ENCODE measurements at regions not wholly inside any gene's neighbourhood (a gene's known extent, or its start where the extent isn't known, plus 50 kb on each side); places are given as distances from the start of the nearest gene placed in this dataset.

DNA sequence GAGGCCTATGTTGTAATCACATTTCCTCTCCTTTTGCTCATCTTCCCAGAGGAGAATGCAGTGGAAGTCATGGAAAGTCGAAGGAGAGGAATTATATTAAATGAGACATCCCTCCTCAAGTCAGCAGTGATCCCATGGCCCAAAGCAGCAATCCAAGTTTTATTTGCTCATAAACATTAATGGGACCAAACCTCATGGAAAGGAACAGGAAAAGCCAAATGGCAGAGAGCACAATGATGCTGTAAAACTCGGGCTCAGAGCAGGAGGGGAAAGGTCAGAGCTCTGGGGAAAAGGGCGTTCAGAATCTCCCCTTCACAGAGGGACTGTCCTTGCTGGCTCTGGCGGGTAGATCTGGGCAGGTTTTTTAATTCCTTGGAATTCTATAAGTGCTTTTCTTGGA is 175.8 kb downstream of the C5orf15 start:
- Histone ChIP-seq H3K36me3 (ENCODE audit: control insufficient read depth in 2 of 2, insufficient read depth in 2 of 2, low read length in 2 of 2) (no peaks in the 10 kb centered on the region), H3K9ac (ENCODE audit: low read depth in 1 of 2, low read length in 2 of 2) (no peak overlapping the region), H3K4me3 (ENCODE audit: low read length in 2 of 2) (no peak overlapping the region), H3K4me1 (ENCODE audit: control insufficient read depth in 2 of 2, insufficient read depth in 2 of 2, low read length in 2 of 2) (no peaks in the 10 kb centered on the region), H3K27me3 (ENCODE audit: control insufficient read depth in 2 of 2, insufficient read depth in 2 of 2, low read length in 2 of 2) (peaks cover 0 to 2% of the 10 kb centered on the region in 2 donors), H3K27ac (ENCODE audit: low read depth in 2 of 2, low read length in 2 of 2) (no peak overlapping the region), H3K9me3 (ENCODE audit: control insufficient read depth in 2 of 2, low read length in 2 of 2) (no peaks in the 10 kb centered on the region)

DNA sequence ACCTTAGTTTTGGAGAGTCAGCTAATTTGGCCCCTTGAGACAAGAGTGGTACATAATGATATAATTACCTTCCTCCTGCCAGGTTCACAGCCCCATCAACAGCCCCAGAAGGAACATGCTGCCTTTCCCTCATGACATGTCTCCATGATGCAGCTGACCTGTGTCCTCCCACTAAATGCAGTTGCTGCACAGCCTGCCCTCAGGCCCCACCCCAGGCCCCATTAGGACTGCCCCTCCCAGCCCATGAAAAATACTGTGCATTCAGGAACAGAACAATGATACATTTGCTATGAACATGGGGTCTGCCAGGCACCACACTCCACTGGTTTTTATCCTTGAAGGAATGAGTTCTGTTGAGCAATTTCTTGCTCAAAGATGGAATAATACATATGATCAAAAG is 176.4 kb downstream of the C5orf15 start:
- Histone ChIP-seq H3K36me3 (ENCODE audit: control insufficient read depth in 2 of 2, insufficient read depth in 2 of 2, low read length in 2 of 2) (no peaks in the 10 kb centered on the region), H3K27me3 (ENCODE audit: control insufficient read depth in 2 of 2, insufficient read depth in 2 of 2, low read length in 2 of 2) (peaks cover 0 to 2% of the 10 kb centered on the region in 2 donors), H3K4me3 (ENCODE audit: low read length in 2 of 2) (no peak overlapping the region), H3K4me1 (ENCODE audit: control insufficient read depth in 2 of 2, insufficient read depth in 2 of 2, low read length in 2 of 2) (no peaks in the 10 kb centered on the region), H3K9ac (ENCODE audit: low read depth in 1 of 2, low read length in 2 of 2) (no peak overlapping the region), H3K27ac (ENCODE audit: low read depth in 2 of 2, low read length in 2 of 2) (no peak overlapping the region), H3K9me3 (ENCODE audit: control insufficient read depth in 2 of 2, low read length in 2 of 2) (no peaks in the 10 kb centered on the region)

- no peak overlapping the region for H3K4me3 ChIP-seq (ENCODE audit: low read length in 2 of 2)
- H3K27ac ChIP-seq (ENCODE audit: low read depth in 2 of 2, low read length in 2 of 2), result no peak overlapping the region
- no peaks in the 10 kb centered on the region for H3K4me1 ChIP-seq (ENCODE audit: control insufficient read depth in 2 of 2, insufficient read depth in 2 of 2, low read length in 2 of 2)
- H3K9me3 ChIP-seq (ENCODE audit: control insufficient read depth in 2 of 2, low read length in 2 of 2), result no peaks in the 10 kb centered on the region
- no peak overlapping the region for H3K9ac ChIP-seq (ENCODE audit: low read depth in 1 of 2, low read length in 2 of 2)
- H3K36me3 ChIP-seq (ENCODE audit: control insufficient read depth in 2 of 2, insufficient read depth in 2 of 2, low read length in 2 of 2), result no peaks in the 10 kb centered on the region
- peaks cover 0 to 2% of the 10 kb centered on the region in 2 donors for H3K27me3 ChIP-seq (ENCODE audit: control insufficient read depth in 2 of 2, insufficient read depth in 2 of 2, low read length in 2 of 2)
Observed at GRCh38 chr5:133790898-133791297, 177.5 kb downstream of the C5orf15 start.

DNA sequence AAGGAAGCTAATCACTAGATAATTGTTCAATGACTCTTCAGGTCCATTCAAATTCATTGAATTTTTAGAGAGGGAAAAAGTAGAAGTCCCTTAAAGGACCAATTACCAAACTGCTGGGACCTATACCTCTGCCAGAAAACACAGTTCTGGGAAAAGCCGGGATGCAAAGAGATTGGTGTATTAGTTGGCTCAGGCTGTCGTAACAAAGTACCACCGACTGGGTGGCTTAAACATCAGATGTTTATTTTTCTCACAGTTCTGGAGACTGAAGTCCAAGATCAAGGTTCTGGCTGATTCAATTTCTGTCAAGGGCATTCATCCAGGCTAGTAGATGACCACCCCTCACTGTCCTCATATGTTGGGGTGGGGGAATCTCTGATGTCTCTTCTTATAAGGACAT is 177.1 kb upstream of the FSTL4 start:
- Histone ChIP-seq H3K27me3 (ENCODE audit: control insufficient read depth in 2 of 2, insufficient read depth in 2 of 2, low read length in 2 of 2) (peaks cover 0 to 2% of the 10 kb centered on the region in 2 donors), H3K4me3 (ENCODE audit: low read length in 2 of 2) (no peak overlapping the region), H3K9ac (ENCODE audit: low read depth in 1 of 2, low read length in 2 of 2) (no peak overlapping the region), H3K36me3 (ENCODE audit: control insufficient read depth in 2 of 2, insufficient read depth in 2 of 2, low read length in 2 of 2) (no peaks in the 10 kb centered on the region), H3K4me1 (ENCODE audit: control insufficient read depth in 2 of 2, insufficient read depth in 2 of 2, low read length in 2 of 2) (no peaks in the 10 kb centered on the region), H3K27ac (ENCODE audit: low read depth in 2 of 2, low read length in 2 of 2) (no peak overlapping the region), H3K9me3 (ENCODE audit: control insufficient read depth in 2 of 2, low read length in 2 of 2) (no peaks in the 10 kb centered on the region)

- no peak overlapping the region for H3K4me3 ChIP-seq (ENCODE audit: low read length in 2 of 2)
- no peaks in the 10 kb centered on the region for H3K4me1 ChIP-seq (ENCODE audit: control insufficient read depth in 2 of 2, insufficient read depth in 2 of 2, low read length in 2 of 2)
- H3K27me3 ChIP-seq (ENCODE audit: control insufficient read depth in 2 of 2, insufficient read depth in 2 of 2, low read length in 2 of 2), result no peaks in the 10 kb centered on the region
- no peaks in the 10 kb centered on the region for H3K36me3 ChIP-seq (ENCODE audit: control insufficient read depth in 2 of 2, insufficient read depth in 2 of 2, low read length in 2 of 2)
- H3K9ac ChIP-seq (ENCODE audit: low read depth in 1 of 2, low read length in 2 of 2), result no peak overlapping the region
- H3K9me3 ChIP-seq (ENCODE audit: control insufficient read depth in 2 of 2, low read length in 2 of 2), result no peaks in the 10 kb centered on the region
- H3K27ac ChIP-seq (ENCODE audit: low read depth in 2 of 2, low read length in 2 of 2), result no peak overlapping the region
Observed at GRCh38 chr5:133788121-133788520, 175.8 kb upstream of the FSTL4 start.

- Histone ChIP-seq H3K9me3 (ENCODE audit: control insufficient read depth in 2 of 2, low read length in 2 of 2) (no peaks in the 10 kb centered on the region), H3K27ac (ENCODE audit: low read depth in 2 of 2, low read length in 2 of 2) (no peak overlapping the region), H3K9ac (ENCODE audit: low read depth in 1 of 2, low read length in 2 of 2) (no peak overlapping the region), H3K27me3 (ENCODE audit: control insufficient read depth in 2 of 2, insufficient read depth in 2 of 2, low read length in 2 of 2) (no peaks in the 10 kb centered on the region), H3K4me1 (ENCODE audit: control insufficient read depth in 2 of 2, insufficient read depth in 2 of 2, low read length in 2 of 2) (no peaks in the 10 kb centered on the region), H3K4me3 (ENCODE audit: low read length in 2 of 2) (no peak overlapping the region), H3K36me3 (ENCODE audit: control insufficient read depth in 2 of 2, insufficient read depth in 2 of 2, low read length in 2 of 2) (no peaks in the 10 kb centered on the region)
Observed at GRCh38 chr5:133786420-133786819, 174.1 kb upstream of the FSTL4 start.

GRCh38 chr5:133785182-133785581 is 172.8 kb upstream of the FSTL4 start:
- no peak overlapping the region for H3K9ac ChIP-seq (ENCODE audit: low read depth in 1 of 2, low read length in 2 of 2)
- no peaks in the 10 kb centered on the region for H3K36me3 ChIP-seq (ENCODE audit: control insufficient read depth in 2 of 2, insufficient read depth in 2 of 2, low read length in 2 of 2)
- no peak overlapping the region for H3K4me3 ChIP-seq (ENCODE audit: low read length in 2 of 2)
- no peaks in the 10 kb centered on the region for H3K27me3 ChIP-seq (ENCODE audit: control insufficient read depth in 2 of 2, insufficient read depth in 2 of 2, low read length in 2 of 2)
- no peaks in the 10 kb centered on the region for H3K9me3 ChIP-seq (ENCODE audit: control insufficient read depth in 2 of 2, low read length in 2 of 2)
- no peaks in the 10 kb centered on the region for H3K4me1 ChIP-seq (ENCODE audit: control insufficient read depth in 2 of 2, insufficient read depth in 2 of 2, low read length in 2 of 2)
- no peak overlapping the region for H3K27ac ChIP-seq (ENCODE audit: low read depth in 2 of 2, low read length in 2 of 2)

DNA sequence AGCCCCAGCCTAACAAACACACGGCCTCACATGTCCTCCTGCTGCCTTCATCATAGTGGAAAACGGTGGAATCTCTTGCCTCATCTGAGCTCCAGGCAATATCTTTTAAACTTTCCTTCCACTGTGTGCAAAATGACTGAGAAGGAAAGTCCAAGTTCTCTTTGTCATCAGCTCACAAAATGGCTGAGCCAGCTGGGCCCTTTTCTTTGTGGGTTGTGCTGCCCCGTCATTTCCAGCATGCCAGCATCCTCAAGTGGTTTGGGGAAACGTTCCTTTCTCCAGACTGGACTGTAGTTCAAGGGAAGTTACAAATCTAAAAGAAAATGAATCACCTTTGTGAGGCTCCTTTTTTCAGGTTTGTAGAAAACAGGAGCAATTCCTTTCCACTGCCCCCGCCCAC is 171.1 kb upstream of the FSTL4 start:
- Histone ChIP-seq H3K9me3 (ENCODE audit: control insufficient read depth in 2 of 2, low read length in 2 of 2) (no peaks in the 10 kb centered on the region), H3K27me3 (ENCODE audit: control insufficient read depth in 2 of 2, insufficient read depth in 2 of 2, low read length in 2 of 2) (no peaks in the 10 kb centered on the region), H3K36me3 (ENCODE audit: control insufficient read depth in 2 of 2, insufficient read depth in 2 of 2, low read length in 2 of 2) (no peaks in the 10 kb centered on the region), H3K4me1 (ENCODE audit: control insufficient read depth in 2 of 2, insufficient read depth in 2 of 2, low read length in 2 of 2) (no peaks in the 10 kb centered on the region), H3K9ac (ENCODE audit: low read depth in 1 of 2, low read length in 2 of 2) (no peak overlapping the region), H3K27ac (ENCODE audit: low read depth in 2 of 2, low read length in 2 of 2) (no peak overlapping the region), H3K4me3 (ENCODE audit: low read length in 2 of 2) (no peak overlapping the region)

- no peak overlapping the region for H3K27ac ChIP-seq (ENCODE audit: low read depth in 2 of 2, low read length in 2 of 2)
- no peak overlapping the region for H3K9ac ChIP-seq (ENCODE audit: low read depth in 1 of 2, low read length in 2 of 2)
- no peaks in the 10 kb centered on the region for H3K27me3 ChIP-seq (ENCODE audit: control insufficient read depth in 2 of 2, insufficient read depth in 2 of 2, low read length in 2 of 2)
- no peak overlapping the region for H3K4me3 ChIP-seq (ENCODE audit: low read length in 2 of 2)
- H3K36me3 ChIP-seq (ENCODE audit: control insufficient read depth in 2 of 2, insufficient read depth in 2 of 2, low read length in 2 of 2), result no peaks in the 10 kb centered on the region
- no peaks in the 10 kb centered on the region for H3K9me3 ChIP-seq (ENCODE audit: control insufficient read depth in 2 of 2, low read length in 2 of 2)
- H3K4me1 ChIP-seq (ENCODE audit: control insufficient read depth in 2 of 2, insufficient read depth in 2 of 2, low read length in 2 of 2), result no peaks in the 10 kb centered on the region
Observed at GRCh38 chr5:133782736-133783135, 170.4 kb upstream of the FSTL4 start.

- Histone ChIP-seq H3K27me3 (ENCODE audit: control insufficient read depth in 2 of 2, insufficient read depth in 2 of 2, low read length in 2 of 2) (no peaks in the 10 kb centered on the region), H3K4me3 (ENCODE audit: low read length in 2 of 2) (no peak overlapping the region), H3K9ac (ENCODE audit: low read depth in 1 of 2, low read length in 2 of 2) (no peak overlapping the region), H3K36me3 (ENCODE audit: control insufficient read depth in 2 of 2, insufficient read depth in 2 of 2, low read length in 2 of 2) (no peaks in the 10 kb centered on the region), H3K4me1 (ENCODE audit: control insufficient read depth in 2 of 2, insufficient read depth in 2 of 2, low read length in 2 of 2) (no peaks in the 10 kb centered on the region), H3K9me3 (ENCODE audit: control insufficient read depth in 2 of 2, low read length in 2 of 2) (no peaks in the 10 kb centered on the region), H3K27ac (ENCODE audit: low read depth in 2 of 2, low read length in 2 of 2) (no peak overlapping the region)
Observed at GRCh38 chr5:133781436-133782225, 169.3 kb upstream of the FSTL4 start.

Measured in mucosa of rectum (tissue), 2 donors.